Hematopoietic multipotent progenitor cell treated with erythropoietin and hydrocortisone succinate and interleukin-3 and kit ligand, for 17 days (in vitro differentiated cells): ENCODE measurements at regions not wholly inside any gene's neighbourhood (a gene's known extent, or its start where the extent isn't known, plus 50 kb on each side); places are given as distances from the start of the nearest gene placed in this dataset.

Experiments used
- DNase-seq: peaks from one replicate; pipeline ENCODE4 v3.0.0-alpha.2; 2015; ENCODE audit warnings: low spot score

DNA sequence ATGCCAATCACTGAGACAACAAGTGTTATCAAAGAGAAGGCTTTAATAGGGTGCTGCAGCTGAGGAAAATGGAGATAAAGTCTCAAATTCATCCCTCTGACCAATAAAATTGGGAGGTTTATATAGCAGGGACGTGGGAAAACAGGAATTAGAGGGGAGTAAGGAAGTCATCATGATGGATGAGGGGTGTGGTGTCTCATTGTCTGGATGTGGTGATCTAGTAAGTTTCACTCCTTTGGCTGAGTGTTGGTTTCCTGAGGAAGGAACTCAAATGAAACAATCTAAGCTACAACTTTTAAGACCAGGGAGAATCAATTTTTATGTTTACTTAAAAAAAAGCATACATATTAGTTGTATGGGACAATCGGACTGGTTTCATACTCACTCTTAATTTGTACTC, 491.0 kb upstream of the KIRREL3 start:
- no peak for DNase-seq

DNA sequence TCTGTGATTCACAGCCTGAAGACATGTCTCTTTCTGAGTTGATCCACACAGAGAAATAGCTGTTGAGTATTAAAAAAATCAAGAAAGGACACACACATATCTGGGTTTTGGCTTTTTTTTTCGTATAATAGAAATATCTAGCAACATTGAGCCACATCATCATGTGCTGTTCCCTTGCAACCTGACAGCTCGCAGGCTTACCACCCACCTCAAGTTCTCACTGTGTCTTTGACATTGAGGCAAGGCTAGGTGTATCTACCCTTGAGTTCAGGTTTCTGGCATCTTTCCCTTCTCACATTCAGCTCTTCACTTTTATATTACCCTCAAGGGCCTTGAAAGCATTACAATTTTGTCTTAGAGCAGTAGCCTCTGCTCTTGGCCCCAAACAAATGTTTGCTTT, 490.3 kb upstream of the KIRREL3 start:
- DNase-seq, result no peak

DNA sequence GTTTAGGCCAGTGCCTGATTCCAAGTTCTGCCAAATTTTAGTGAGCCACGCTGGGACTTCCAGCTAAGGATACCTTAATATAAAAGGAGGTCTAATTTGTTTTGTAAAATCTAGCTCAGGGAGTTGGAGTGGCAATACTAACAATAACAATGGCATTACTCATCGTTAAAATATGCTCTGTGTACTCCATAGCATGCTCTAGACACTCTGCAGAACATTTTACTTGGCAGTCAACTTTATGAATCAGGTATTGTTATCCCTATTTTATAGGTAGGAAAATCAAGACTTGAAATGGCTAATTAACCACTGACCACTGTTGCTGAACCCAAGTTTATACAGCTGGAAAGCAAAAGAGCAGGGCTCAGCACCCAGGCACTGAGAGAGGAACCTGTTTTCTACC, 485.0 kb upstream of the KIRREL3 start:
- DNase-seq, result no peak

DNA sequence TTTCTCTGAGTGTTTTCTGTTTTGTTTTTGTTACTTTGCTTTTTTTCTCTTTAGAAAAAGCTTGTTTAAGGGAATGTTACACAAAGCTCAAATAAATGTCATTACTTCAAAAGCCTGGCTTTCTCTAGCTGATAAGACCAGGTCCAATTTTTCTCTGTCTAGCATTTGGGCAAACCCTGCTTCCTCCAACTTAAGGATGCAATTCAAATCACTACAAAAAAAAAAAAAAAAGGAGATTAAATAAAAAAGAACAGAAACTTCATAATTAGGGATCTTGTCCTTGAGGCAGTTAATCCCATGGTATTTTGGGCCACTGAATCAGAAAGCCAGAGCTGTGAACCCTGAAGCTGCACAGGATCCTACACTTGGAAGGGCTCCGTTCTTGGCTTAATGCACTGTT, 480.8 kb upstream of the KIRREL3 start:
- no peak for DNase-seq

DNA sequence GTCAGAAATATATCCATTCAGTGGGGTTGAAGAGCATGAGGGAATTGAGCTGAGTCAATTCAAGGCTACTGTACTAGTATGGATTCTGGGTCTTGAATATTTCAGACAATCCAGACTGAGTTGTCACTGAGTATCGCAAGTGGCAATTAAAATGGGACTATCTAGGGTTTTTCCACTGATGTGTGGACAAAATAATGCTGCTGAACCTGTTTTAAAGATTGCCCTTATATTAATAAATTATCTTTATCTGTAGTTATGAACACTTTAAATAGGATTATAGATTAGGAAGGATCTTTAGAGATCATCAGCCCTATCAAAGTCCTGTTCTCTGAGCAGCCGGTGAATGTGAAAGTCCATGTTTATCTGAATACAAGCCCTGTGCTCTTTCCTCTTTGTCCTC, 478.3 kb upstream of the KIRREL3 start:
- DNase-seq, result no peak

DNA sequence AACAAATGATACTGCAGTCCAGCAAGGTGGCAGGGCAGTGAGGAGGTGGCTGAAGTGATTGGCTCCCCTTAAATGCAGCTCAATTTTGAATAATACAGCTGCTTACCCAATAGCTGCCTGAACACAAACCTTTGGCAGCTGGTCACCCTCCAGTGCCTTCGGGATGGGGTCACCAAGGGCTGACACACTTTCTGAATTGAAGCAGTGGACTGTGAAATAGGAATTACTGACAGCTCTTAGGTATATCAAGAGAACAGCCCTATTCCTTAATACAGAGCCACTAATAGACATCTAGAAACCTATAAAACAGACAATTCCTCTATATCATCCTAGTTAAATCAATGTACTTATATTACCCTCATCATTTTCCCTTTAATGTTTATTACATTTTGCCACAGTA, 474.2 kb upstream of the KIRREL3 start:
- DNase-seq, result no peak

DNA sequence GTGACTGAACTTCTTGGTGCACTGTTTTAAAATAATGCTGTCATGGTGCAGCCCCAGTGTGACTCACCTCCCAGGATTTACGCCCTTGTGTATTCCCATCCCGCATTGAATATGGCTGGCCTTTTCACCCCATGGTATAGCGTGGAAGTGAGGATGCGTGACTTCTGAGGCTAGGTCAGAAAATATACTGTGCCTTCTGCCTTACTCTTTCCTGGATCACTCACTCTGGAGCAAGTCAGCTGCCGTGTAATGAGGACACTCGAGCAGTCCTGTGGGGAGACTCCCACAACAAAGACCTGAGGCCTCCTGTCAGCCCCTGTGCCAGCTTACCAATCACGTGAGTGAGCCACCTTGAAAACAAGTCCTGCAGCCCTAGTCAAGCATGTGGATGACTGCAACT, 471.9 kb upstream of the KIRREL3 start:
- DNase-seq, result no peak

DNA sequence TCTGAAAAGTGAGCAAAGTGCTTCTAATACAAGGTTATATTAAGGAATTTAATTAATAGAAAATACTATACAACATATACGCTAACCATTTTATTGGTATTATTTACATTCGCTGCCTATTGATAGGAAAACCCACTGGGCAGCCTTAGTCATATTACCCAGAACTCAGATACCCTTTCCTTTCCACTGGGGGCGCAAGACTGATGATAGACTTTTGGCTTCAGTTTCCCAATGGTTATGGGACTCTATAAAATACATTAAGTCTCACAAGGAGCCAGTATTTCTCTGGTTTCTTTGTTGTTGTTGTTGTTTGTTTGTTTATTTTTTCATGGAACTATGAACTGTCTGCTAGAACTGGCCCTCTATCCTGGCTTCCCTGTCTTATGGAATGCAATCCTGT, 471.1 kb upstream of the KIRREL3 start:
- DNase-seq, result no peak

DNA sequence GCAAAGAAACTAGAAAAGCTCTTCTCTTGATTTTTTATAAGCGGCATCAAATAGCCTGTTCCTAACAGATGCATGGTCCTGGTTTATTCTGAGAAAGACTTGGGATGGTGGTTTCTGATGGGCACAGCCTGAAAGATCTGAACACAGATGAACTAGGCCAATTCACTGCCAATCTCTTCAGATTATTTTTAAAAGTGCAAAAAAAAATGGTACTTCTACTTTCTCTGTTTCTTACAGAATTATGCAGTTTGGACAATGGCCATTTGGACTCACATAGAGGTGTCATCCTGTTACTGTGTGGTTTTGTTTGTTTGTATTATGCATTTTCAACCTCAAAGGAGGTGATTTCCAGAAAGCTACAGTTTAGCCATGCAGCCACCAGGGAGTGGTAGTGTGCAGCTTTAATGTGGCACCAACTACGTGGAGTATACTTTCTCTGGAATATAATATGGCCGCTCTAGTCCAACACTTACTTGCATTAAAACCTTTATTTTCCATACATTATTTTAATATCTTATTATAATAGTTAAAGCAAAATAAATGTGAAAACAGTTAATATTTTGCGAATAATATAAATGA, 469.8 kb upstream of the KIRREL3 start:
- no peak for DNase-seq

DNA sequence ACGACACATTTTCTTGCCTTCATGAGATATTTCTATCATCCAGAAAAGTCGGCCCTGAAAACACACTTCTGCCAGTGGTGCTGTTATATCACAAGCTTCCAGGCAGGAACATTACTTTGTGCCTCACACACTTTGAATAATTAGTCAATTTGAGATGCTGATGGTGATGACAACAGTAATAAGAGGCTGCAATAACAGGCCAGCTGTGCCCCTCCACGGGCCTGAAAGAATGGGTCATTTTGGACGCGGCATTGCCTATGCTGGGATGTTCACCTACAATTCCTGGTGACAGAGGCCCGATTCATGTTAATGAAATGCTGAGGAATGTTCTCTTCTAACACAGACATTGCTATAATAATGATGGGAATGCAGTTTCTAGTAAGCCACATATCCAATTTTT, 463.8 kb upstream of the KIRREL3 start:
- no peak for DNase-seq

DNA sequence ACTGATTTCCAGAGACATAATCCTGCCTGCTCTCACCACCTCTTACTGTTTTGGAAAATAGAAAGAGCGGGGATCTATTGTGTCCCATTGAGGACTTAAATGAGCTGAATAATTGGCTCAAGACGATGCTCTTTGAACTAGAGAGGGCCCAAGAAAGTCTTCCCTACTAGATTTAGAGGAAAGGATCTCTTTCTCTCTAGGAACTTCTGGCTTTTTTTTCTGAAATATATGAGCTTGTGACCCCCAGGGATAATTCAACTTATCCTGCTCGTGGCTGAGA, 461.4 kb upstream of the KIRREL3 start:
- no peak for DNase-seq

DNA sequence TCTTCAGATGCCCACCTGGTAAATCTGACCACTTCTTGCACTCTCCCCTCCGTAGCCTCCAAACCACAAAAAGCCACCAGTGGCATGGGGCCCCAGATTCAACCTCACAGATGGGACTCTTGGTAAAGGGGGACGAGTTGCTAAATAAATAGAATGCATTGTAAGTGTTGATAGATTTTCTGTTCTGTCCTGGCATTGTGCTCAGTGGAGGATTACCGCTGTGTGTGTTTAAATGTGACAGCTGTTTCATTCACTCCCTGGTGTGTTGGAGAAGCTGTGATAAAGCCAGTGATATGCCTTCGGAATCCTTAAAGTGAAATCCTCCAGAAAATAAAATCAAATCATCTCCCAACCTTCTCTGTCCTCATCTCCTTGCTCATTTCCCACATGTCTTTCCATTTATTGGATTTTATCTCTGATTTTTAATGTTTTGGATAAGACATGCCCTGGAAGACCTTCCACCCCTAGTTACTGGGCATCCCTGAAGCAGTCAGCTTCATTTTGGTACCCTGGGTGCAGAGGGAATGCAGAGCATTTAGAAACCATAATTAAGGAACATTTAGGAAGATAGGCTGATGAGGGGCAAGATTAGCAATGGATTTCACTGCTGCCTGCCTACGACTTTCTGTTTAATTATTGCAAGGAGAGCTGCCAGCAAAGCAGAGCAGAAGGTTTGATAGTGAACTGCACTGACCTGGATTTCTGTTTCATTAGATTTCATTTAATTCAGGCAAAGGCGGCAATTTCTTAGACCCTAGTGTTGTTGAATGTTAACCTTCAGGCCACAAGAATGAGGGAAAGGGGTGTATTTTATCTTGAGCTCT, 460.9 kb upstream of the KIRREL3 start:
- DNase-seq, result no peak

DNA sequence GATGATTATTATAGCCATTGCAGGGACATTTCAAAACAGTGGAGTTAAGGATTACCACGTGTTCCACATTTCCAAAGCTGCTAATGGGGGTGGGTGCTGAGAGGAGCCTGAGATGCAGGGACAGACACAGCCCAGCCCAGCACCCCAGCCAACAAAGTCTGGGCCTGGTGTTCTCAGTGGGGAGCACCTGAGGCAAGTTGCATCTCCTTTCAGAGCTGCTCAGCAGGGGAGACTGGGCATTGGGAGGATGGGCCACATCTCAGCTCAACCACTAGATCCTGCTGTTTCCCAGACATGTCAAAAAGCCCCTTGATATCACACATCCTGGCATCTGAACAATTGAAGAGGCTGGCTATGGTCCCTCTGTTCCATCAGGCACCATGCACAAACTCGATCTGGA, 458.0 kb upstream of the KIRREL3 start:
- no peak for DNase-seq

DNA sequence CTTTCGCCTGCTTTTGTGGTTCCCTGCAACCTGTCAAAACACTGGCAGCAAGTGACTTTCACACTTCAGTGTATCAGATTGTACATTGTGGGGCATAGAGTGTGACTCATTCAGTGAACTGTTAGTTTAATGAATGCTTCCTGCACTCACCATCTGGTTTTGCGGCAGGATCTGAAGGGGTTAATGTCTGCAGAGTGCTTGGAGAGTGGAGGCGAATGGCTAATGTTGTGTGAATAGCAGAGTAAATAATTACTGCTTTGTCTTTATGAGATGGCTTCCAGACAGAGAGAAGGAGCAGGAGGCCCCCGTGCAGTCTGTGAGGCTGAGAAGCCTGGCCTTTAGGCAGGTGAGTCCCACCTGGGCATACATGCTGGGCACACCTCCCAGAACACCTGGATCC, 454.3 kb upstream of the KIRREL3 start:
- DNase-seq, result no peak

DNA sequence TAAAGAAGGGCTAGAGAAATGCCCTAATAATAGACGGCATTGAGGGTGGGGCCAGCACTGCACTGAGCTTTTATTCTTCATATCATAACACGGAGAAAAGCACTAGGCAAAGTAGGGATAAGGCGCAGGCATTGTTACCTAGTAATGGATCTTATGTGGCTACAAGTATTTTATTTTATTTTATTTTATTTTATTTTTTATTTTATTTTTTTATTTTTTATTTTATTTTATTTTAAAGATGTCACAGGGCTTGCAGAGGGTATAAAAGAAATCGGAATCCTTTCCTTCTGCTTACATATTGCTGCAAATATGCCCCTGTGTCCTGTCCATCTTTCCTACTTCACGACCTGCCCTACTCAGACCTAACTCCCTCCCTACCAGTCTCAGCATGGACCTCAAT, 452.0 kb upstream of the KIRREL3 start:
- no peak for DNase-seq

DNA sequence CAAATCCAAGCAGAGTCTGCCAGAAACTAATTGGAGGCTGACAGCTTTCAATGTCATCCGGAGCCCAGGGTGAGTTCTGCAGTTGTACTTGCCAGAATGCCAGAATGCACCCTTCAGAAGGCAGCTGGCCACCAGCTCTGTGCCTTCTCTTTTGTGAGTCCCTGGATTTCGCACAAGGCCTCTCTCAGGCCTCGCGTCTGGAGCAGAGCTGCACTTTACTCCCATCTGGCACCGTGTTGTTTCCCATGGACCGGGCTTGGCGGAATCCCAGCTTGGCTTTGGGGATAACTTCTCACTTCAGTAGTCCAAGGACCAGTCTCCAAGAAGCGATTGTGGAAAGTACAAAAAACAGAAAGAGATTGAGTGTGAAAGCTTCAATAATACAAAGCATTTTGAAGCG, 451.3 kb upstream of the KIRREL3 start:
- no peak for DNase-seq

DNA sequence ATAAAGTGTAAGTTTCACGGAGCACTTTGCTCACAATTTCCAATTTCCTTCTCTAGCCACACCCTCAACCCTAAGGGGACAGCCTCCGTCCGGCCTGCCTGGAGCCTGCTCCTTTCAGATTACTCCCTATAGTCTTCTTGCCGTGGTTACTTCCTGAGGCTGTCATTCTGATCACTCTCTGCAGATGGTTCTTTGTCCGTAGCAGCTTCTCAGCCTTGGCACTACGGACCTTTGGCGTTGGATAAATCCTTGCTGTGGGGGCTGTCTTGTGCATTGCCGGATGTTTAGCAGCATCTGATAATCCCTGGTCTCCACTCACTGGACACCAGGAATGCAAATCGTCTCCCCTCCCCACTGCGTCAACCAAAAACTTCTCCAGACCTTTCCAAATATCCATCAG, 447.5 kb upstream of the KIRREL3 start:
- no peak for DNase-seq

DNA sequence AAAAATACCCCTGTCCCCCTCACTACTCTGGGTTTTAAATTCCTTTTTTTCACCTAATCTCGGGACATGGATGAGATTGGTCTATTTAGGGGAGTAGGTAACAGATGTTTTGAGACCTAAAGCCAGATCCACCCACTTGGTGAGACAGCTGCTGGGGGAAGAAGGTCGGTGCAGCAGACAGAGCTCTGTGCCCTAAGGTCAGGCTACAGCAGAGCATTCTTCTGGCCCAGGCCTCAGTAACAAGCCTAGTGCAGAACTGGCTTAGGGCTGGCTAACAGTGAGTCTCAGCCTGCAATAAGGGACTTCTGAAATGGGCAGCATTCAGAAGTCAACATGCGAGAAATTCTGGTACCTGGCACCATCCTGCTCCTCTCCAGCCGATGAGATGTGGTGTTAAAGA, 444.9 kb upstream of the KIRREL3 start:
- no peak for DNase-seq

DNA sequence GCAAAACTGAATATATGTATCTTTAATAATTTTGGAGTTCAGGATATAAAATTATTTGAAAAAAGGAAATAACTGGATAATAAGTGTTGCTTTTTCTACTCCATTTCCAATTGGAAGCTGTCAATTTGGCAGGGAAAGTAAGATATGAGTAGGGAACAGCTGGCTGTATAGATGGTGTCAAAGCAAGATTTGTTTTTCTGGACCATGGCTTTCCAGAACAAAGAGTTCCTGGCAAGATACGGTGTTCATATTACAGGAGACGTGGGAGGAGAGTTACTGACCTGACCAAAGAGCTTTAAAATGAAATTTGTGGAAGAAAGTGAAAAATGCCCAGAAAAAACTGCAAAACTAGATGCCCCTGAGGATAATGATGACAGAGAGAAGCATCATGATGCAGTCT, 442.7 kb upstream of the KIRREL3 start:
- DNase-seq, result no peak

DNA sequence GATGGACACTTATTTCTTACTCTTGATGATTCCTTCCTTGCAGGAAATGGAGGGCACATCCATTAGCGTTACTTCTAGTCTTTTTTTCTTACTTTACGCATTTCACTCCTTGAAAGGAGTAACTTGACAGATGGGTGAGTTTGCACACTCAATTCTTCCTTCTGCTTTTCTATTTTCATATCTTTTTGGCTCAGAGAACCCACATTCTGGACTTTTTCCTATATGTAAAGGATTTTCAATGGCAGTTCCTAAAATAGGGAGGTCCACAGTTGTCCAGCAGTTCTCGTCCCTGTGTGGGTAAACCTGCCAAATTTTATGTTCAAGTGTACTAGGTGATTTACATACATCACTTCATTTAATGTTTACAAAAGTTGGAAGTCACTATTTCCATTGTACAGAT, 440.0 kb upstream of the KIRREL3 start:
- no peak for DNase-seq

DNA sequence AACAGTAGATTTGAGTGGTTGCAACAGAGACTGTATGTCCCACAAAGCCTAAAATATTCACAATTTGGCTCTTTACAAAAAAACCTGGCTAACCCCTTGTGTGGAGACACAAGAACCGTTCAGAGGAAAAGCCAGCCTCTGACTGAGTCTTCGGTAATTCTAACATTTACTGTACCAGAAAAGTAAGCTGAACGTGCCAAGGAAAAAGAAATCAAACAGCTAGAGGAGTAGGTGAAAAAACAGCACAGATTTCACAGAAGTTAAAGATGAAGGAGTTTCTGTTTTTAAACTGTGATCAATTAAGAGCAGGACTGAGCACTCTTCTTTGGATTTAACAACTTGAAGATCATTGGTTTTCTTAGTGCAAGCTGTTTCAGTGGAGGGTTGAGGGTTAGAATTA, 424.7 kb upstream of the KIRREL3 start:
- no peak for DNase-seq

DNA sequence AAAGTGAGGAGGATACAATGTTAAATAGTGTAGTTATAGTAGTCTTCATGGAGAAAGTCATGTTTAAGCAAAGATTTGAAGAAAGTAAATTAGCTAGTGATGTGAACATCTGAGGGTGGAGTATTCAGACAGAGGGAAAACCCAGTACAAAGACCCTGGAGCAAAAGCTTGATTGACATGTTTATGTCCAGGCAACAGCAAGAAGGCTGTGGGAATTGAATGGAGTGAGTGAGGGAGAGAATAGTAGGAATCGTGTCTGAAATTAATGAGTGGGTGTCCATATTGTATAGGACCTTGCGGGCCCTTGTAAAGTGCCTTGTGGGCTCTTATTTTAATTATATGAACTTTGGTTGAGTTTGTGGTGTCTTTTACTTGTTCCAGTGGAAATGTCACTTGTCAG, 424.1 kb upstream of the KIRREL3 start:
- no peak for DNase-seq

DNA sequence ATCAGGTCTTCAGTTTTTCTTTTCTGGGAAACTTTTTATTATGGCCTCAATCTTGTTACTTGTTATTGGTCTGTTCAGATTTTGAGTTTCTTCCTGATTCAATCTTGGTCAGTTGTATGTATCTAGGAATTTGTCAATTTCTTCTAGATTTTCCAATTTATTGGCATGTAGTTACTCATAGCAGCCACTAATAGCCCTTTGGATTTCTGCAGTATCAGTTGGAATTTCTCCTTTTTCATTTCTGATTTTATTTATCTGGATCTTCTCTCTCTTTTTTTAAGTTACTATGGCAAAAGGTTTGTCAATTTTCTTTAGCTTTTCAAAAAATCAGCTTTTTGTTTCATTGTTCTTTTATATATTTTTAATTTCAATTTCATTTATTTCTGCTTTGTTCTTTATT, 419.6 kb upstream of the KIRREL3 start:
- DNase-seq, result no peak

DNA sequence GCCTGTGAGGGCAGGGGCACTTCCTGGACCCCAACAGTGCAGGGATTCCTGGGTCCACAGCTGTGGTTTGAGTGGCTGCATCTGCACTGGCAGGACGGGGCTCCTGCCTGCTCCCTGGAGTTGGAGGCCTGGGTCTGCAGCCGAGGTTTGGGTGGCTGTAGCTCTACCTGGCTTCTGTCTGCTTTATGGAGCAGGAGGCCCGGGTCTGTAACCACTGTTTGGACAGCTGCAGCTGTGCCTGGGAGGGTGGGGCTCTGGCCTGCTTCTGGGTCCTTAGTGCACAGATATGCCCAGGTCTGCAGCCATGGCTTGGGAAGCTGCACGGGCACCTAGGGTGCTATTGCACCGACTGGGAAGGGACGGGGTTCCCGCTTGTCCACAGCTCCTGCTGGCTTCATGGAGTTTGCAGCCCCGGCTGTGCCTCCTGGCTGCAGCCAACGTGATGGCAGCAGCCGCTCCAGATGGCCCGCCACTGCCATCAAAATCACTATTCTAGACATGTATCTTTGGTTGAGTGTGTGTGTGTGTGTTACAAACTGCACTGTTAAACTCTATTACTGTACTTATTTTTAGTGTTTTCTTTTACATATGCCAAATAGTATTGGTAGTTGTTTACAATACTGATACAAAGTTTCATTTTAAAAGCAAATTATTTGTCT, 412.3 kb upstream of the KIRREL3 start:
- no peak for DNase-seq
